ENCODE measurements at regions not wholly inside any gene's neighbourhood (a gene's known extent, or its start where the extent isn't known, plus 50 kb on each side); places are given as distances from the start of the nearest gene placed in this dataset.
A peak's percentile ranks its signal among the peaks of the same experiment; 100 is the strongest.
"Not testable (repeated sequence)": the region's sequence is repeated elsewhere in the genome, so short reads cannot be mapped to it uniquely, and the experiment has no call there.

GRCh38 chr15:81940467-81941451, 105.1 kb downstream of the MEX3B start:
- intact Hi-C loops (cut with DNase I): no loop called here
- DNase-seq (ENCODE audit: missing footprints) (no peak), ATAC-seq (no peak)

DNA sequence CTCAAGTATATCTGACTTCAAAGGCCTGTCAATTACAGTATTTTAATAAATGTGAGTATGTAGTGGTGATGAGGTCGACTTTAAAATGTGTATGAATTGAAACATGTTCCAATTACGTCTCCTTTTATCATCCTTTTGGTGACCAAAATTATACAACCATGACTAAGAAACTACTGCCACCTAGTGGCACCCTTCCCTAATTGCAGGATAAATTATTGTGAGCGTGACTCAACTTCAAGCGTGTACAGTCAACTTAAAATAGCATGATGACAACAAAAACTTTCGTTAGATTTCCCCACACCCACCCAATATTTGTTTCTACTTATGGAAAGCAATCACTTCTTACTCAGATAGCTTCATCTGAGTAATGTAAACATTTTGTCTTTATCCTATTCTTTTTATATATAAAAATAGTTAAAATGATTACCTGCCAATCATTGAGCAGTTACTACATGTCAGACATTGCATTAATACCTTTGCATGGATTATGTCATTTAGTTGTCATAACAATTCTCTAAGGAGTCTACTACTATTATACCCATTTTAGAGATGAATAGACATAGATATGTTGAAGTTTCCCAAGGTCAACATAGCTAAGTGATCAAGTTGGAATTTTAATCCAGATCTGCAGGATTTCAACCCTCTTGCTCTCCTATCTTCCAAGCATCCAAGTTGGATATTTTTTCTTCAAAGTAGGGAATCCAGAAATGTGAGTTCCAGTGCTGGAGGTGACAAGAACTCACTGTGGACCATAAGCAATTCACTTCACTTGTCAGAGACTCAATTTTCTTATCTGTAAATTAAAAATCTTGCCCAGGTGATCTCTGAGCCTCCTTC, 106.0 kb downstream of the MEX3B start:
- DNase-seq (ENCODE audit: missing footprints) (no peak), ATAC-seq (no peak)
- intact Hi-C loops (cut with DNase I): loop anchor here (5.0 kb wide), 1 partner anchor 458 kb away; no protein-coding TSS in a partner anchor

DNA sequence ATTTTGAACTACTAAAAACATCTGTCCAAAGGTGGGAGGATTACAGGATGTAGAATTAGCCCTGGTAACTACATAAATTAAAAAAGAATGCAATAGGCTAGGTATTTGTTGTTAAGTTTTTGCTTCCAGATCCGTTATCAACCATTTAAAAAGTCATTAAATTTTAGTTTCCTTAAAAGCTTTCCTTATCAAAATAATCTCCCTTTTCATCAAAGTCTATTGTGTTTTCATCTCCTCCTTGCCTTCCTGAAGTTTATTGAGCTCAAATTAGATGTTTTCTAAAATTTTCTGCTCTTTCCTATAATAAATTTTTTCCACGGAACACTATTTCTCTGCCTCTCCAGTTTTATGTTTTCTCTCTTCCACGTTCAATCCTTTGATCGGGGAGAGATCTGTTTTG, 108.6 kb downstream of the MEX3B start:
- no peak for DNase-seq (ENCODE audit: missing footprints)
- no peak for ATAC-seq
- intact Hi-C loops (cut with DNase I): loop anchor here (5.0 kb wide), 1 partner anchor 455 kb away; no protein-coding TSS in a partner anchor

DNA sequence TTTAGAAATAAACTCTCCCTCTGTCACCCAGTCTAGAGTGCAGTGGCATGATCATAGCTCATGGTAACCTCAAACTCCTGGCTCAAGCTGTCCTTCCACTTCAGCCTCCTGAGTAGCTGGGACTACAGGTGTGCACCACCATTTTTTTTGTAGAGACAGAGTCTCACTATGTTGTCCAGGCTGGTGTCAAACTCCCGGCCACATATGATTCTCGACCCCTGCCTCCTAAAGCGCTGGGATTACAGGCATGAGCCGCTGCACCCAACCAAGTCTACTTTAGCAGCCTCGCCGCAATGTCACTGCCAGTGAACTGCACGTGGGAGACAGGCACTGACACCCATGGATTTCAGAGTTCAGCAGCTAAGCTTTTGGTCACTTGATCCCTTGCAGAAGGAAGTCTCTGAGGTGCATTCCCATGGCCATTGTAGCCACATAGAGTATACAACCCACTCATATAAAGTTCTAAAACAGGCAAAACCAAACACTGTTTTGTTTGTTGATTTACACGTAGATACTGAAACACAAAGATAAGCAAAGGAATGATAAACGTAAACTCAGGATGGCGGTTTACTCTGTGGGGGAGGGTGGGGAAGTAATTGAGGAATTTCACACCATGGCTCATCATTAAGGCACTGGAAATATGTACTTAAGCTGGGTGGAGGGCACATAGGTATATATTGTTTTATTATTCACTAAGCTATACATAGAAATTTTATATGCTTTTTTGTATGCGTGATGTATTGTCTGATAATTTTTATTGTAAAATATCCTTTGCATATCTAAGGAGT, 115.0 kb downstream of the MEX3B start:
- no peak for DNase-seq (ENCODE audit: missing footprints)
- no peak for ATAC-seq
- intact Hi-C loops (cut with DNase I): no loop called here

GRCh38 chr15:81929557-81929956, 116.3 kb downstream of the MEX3B start:
- DNase-seq (ENCODE audit: missing footprints) (no peak), ATAC-seq (no peak)
- intact Hi-C loops (cut with DNase I): no loop called here

GRCh38 chr15:81926981-81927380, 118.8 kb downstream of the MEX3B start:
- intact Hi-C loops (cut with DNase I): no loop called here
- ATAC-seq (no peak), DNase-seq (ENCODE audit: missing footprints) (no peak)

DNA sequence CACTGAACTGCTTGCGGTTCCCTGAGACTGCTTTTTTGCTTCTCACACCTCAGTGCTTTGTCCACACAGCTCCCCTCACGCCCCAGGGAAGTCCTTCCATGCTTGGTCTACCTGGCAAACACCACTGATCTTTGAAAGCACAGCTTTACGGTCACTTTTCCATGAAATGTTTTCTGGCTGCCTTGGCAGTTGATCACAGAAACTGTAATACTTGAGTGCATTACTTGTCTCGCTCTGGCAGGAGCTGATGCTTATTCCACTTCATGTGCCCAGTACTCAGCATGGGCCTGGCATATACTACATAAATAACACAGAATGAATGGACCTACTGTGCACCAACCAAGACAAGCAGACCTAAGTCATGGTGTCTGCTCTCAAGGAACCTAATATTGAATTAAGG, 121.1 kb downstream of the MEX3B start:
- intact Hi-C loops (cut with DNase I): no loop called here
- ATAC-seq (peak; percentile 77), DNase-seq (ENCODE audit: missing footprints) (no peak)

- DNase-seq (ENCODE audit: missing footprints): no peak
- ATAC-seq: peak; percentile 92
- intact Hi-C loops (cut with DNase I): no loop called here
These were observed 122.1 kb downstream of the MEX3B start for GRCh38 chr15:81923561-81924350.

DNA sequence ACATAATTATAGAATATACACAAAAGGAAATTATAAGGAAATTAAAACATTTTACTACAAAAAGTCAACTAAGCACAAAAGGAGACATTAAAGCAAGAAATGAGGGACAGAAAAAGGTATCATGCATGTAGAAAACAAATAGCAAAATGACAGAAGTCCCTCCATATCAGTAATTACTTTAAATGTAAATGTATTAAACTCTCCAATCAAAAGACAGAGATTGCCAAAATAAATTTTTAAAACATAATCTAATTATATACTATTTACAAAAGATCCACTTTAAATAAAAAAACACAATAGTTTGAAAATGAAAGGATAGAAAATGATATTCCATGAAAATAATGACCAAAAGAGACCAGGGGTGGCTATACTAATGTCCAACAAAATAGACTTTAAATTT, 123.7 kb downstream of the MEX3B start:
- intact Hi-C loops (cut with DNase I): no loop called here
- ATAC-seq (no peak), DNase-seq (ENCODE audit: missing footprints) (no peak)

DNA sequence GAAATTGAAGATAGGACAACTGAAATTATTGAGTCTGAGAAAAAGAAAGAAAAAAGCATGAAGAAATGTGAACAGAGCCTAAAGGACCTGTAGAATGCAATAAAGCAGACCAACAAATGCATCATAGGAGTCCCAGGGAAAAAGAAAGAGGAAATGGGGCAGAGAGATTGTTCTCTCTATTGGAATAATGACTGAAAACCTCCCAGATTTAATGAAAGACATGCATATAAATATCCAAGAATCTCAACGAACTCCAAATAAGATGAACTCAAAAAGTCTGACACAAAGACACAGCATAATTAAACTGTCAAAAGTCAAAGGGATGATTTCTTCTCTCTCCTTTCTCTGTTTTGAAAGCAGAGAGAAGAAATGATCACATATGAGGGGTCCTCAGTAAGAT, 124.7 kb downstream of the MEX3B start:
- ATAC-seq: no peak
- intact Hi-C loops (cut with DNase I): no loop called here
- DNase-seq (ENCODE audit: missing footprints): no peak

DNA sequence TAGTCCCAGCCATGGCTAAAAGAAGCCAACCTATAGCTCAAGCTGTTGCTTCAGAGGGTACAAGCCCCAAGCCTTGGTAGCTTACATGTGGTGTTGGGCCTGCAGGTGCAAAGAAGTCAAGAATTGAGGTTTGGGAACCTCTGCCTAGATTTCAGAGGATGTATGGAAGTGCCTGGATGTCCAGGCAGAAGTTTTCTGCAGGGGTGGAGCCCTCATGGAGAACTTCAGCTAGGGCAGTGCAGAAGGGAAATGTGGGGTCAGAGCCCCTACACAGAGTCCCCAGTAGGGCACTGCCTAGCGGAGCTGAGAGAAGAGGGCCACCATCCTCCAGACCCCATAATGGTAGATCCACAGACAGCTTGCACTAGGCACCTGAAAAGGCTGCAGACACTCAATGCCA, 127.1 kb downstream of the MEX3B start:
- intact Hi-C loops (cut with DNase I): loop anchor here (10.0 kb wide), 1 partner anchor 266 kb away; no protein-coding TSS in a partner anchor
- DNase-seq (ENCODE audit: missing footprints); ATAC-seq: not testable (repeated sequence)

GRCh38 chr15:81916451-81916850, 129.4 kb downstream of the MEX3B start:
- intact Hi-C loops (cut with DNase I): loop anchor here (10.0 kb wide), 1 partner anchor 268 kb away; no protein-coding TSS in a partner anchor
- DNase-seq (ENCODE audit: missing footprints) (no peak), ATAC-seq (no peak)

- DNase-seq (ENCODE audit: missing footprints) (no peak), ATAC-seq (no peak)
- intact Hi-C loops (cut with DNase I): loop anchor here (10.0 kb wide), 1 partner anchor 269 kb away; no protein-coding TSS in a partner anchor
These were observed 129.8 kb downstream of the MEX3B start for GRCh38 chr15:81915990-81916389.

DNA sequence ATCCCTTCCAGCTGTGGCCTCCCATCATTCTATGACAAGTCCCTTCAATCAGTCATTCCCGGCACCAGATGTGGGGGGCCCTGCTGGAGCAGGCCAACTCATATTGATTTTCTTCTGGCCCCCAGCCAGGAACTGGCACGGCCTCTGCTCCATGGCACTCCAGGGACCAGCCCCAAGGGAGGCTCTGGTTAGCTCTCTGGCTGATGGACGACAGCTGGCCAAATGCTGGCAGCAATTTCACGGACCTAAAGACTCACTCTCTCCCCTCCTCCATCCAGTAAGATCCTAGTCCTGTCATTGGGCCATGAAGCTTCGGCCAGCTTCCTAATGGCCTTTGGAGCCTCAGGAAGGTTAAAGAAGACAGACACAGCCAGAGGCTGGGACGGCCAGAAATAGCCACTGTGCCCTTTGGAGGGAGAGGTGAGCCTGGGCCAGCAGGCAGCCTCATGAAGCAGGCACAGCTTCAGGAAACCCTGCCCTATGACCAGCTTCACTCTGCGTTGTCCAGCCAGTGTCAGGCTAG, 131.0 kb downstream of the MEX3B start:
- intact Hi-C loops (cut with DNase I): loop anchor here (5.0 to 10.0 kb wide), 2 partner anchors 133 to 270 kb away; partner anchors contain the start of gene MEX3B
- ATAC-seq (peak; percentile 91), DNase-seq (ENCODE audit: missing footprints) (peak; percentile 77)

DNA sequence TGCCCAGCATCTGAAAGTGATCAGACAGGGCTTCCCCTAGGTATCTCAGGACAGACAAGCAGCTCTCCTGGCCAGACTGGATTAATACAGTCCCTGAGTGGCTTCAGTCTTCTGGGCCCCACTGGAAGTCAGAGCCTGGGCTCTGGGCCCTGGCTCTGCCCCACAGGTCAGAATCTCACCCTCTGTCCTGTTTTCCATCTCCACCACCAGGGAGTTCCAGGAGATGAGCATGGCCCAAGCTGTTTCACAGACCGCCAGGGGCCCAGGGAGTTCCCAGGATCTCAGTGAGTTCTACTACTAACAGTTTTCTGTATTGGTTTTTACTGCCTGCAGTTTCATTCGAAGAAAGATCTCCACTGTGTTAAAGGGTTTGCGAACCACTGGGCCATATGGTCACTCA, 131.5 kb downstream of the MEX3B start:
- DNase-seq (ENCODE audit: missing footprints): no peak
- intact Hi-C loops (cut with DNase I): loop anchor here (5.0 to 10.0 kb wide), 2 partner anchors 133 to 270 kb away; partner anchors contain the start of gene MEX3B
- ATAC-seq: peak; percentile 52

GRCh38 chr15:81911022-81911971, 134.5 kb downstream of the MEX3B start:
- ATAC-seq (peak; percentile 16), DNase-seq (ENCODE audit: missing footprints) (no peak)
- intact Hi-C loops (cut with DNase I): loop anchor here (5.0 to 10.0 kb wide), 2 partner anchors 136 to 274 kb away; partner anchors contain the start of gene MEX3B

Data from Right ventricle myocardium inferior (tissue), 1 donor.